HG02852 (cell line): ENCODE measurements at regions not wholly inside any gene's neighbourhood (a gene's known extent, or its start where the extent isn't known, plus 50 kb on each side); places are given as distances from the start of the nearest gene placed in this dataset.
"Not testable (repeated sequence)": the region's sequence is repeated elsewhere in the genome, so short reads cannot be mapped to it uniquely, and the experiment has no call there.

ENCODE experiments used
- ATAC-seq: cut with Tn5 transposase; IDR thresholded peaks from one replicate; pipeline ENCODE4 v1.9.1; 2021; ENCODE audit warnings: mild to moderate bottlenecking, moderate library complexity; ENCODE audit not compliant: unreplicated experiment

- no peak for ATAC-seq
Observed at GRCh38 chr14:41549821-41550607, 56.7 kb upstream of the LRFN5 start.

- no peak for ATAC-seq
Observed at GRCh38 chr14:41549282-41549681, 57.4 kb upstream of the LRFN5 start.

- ATAC-seq: no peak
Observed at GRCh38 chr14:41548666-41549065, 58.0 kb upstream of the LRFN5 start.

GRCh38 chr14:41541333-41541732 is 65.3 kb upstream of the LRFN5 start:
- ATAC-seq: no peak

GRCh38 chr14:41532255-41532654 is 74.4 kb upstream of the LRFN5 start:
- ATAC-seq: no peak

- ATAC-seq: no peak
Observed at GRCh38 chr14:41521891-41522290, 84.8 kb upstream of the LRFN5 start.

GRCh38 chr14:41518030-41518429 is 88.6 kb upstream of the LRFN5 start:
- ATAC-seq: not testable (repeated sequence)

GRCh38 chr14:41506552-41506951 is 100.1 kb upstream of the LRFN5 start:
- ATAC-seq: no peak

- no peak for ATAC-seq
Observed at GRCh38 chr14:41505491-41505890, 101.2 kb upstream of the LRFN5 start.

- no peak for ATAC-seq
Observed at GRCh38 chr14:41498959-41499358, 107.7 kb upstream of the LRFN5 start.

- no peak for ATAC-seq
Observed at GRCh38 chr14:41490323-41490722, 116.4 kb upstream of the LRFN5 start.

GRCh38 chr14:41489315-41489972 is 117.2 kb upstream of the LRFN5 start:
- no peak for ATAC-seq

GRCh38 chr14:41488401-41488800 is 118.3 kb upstream of the LRFN5 start:
- ATAC-seq: no peak

GRCh38 chr14:41482861-41483260 is 123.8 kb upstream of the LRFN5 start:
- no peak for ATAC-seq

- no peak for ATAC-seq
Observed at GRCh38 chr14:41476526-41476925, 130.2 kb upstream of the LRFN5 start.

- no peak for ATAC-seq
Observed at GRCh38 chr14:41461380-41461779, 145.3 kb upstream of the LRFN5 start.

- ATAC-seq: no peak
Observed at GRCh38 chr14:41457393-41457792, 149.3 kb upstream of the LRFN5 start.

- no peak for ATAC-seq
Observed at GRCh38 chr14:41449066-41449465, 157.6 kb upstream of the LRFN5 start.

- ATAC-seq: no peak
Observed at GRCh38 chr14:41446008-41446407, 160.7 kb upstream of the LRFN5 start.

- no peak for ATAC-seq
Observed at GRCh38 chr14:41423503-41423902, 183.2 kb upstream of the LRFN5 start.

- not testable (repeated sequence) for ATAC-seq
Observed at GRCh38 chr14:41421308-41421707, 185.4 kb upstream of the LRFN5 start.

GRCh38 chr14:41419709-41420108 is 187.0 kb upstream of the LRFN5 start:
- no peak for ATAC-seq
